DMS 273 treated with DMSO at 0.1 percent for 48 hours (cell line): ENCODE measurements at regions not wholly inside any gene's neighbourhood (a gene's known extent, or its start where the extent isn't known, plus 50 kb on each side); places are given as distances from the start of the nearest gene placed in this dataset.

Experiments
- DNase-seq: peaks from one replicate; lab custom pipeline; 2025; lab: John Stamatoyannopoulos, UW

DNA sequence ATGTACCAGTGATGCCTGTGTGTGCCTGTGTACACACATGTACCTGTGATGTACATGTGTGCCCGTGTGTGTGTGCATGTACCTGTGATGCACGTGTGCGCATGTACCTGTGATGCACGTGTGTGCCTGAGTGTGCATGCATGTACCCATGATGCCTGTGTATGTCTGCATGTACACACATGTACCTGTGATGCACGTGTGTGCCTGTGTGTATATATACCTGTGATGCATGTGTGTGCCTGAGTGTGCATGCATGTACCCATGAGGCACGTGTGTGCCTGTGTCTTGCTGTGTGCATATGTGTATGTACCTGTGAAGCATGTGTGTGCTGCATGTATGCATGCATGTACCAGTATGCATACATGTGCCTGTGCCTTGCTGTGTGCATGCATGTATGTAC lies 419.0 kb downstream of the IRX2 start:
- DNase-seq, result no peak

- DNase-seq, result no peak
These were observed 420.9 kb downstream of the IRX2 start for GRCh38 chr5:2330325-2331130.

DNA sequence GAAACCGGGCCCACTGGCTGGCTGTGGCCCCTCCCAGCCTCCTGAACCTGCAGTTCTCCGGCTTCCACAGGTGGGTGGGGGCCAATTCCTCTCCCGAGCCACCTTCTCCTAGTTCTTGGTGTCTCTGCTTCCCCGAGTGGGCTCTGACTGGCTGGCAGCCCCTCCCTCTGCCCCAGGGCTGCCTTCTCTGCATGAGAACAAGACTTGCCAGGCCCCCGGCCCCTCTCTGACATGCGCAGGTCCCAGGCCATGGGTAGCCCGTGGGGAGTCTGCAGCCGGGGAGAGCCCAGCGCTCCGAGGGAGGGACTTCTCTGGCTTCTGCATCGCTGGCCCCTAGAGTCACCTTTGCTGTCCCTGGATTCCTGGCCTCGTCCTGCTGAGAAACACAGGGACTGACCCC lies 421.7 kb downstream of the IRX2 start:
- DNase-seq, result no peak

DNA sequence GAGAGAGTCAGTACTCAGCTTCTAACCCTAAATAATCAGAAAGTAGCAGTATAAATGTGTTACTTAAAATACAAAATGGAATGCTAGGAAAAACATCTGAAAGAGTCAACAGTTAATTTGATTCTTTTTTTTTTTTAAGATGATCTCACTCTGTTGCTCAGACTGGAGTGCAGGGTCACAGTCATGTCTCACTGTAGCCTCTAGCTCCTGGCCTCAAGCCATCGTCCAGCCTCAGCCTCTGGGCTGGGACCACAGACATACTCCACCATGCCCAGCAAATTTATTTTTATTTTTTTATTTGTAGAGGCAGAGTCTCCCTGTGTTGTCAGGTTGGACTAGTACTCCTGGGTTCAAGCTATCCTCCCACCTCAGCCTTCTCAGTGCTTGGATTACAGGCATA lies 424.9 kb downstream of the IRX2 start:
- no peak for DNase-seq

DNA sequence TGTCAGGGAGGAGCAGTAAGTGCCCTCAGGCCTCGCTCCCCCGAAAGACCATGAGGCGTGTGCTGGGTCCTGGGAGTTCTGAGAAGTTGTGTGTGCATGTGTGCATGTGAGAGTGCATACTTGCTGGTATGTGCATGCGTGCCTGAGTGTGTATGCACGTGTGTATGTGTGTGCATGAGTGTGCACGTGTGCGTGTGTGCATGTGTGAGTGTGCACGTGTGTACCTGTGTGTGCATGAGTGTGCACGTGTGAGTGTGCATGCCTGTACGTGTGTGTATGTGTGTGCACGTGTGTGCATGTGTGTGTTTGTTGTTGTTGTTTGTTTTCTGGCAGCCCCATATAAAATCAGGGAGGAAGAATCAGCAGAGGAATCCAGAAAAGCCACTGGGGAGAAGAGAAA lies 426.7 kb downstream of the IRX2 start:
- DNase-seq, result no peak

- DNase-seq, result no peak
These were observed 430.9 kb downstream of the IRX2 start for GRCh38 chr5:2320611-2321010.

DNA sequence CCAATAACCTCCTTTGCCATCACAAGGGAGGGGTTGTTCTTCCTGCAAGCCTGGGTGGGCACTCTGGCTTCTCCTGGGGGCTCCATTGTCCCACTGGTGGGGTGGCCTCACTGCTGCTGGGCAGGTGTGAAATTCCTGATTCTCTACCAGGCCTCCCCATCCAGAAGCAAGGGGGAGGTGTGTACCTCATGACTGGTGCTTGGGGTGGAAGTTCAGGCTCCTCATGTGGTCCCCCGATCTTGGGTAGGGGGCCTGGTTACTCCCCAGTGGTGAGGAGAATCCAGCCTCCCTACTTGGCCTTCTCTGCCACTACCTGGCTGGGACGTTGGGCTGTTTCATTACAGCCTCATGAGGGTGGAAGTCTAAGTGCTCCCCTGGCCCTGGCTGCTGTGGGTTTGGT lies 433.9 kb downstream of the IRX2 start:
- DNase-seq, result no peak

- no peak for DNase-seq
These were observed 429.1 kb upstream of the IRX4 start for GRCh38 chr5:2311851-2312250.

DNA sequence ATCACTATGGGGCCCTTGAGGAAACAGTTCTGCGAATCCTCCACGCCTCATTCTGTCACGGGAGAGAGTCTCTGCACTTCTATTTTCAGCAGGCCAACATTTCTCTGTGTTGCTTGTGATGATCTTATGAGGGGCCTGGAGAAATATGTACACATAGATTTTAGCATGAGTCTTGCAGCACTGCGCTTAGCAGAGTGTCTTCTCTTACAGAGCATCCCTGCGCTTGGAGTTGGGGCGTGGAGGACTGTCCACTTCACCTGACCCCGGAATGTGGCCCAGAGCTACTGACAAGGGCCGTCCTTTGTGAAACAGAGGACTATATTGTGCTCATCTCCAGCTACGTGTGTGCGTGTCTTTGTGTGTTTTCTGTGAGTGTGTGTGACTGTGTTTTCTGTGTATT lies 428.2 kb upstream of the IRX4 start:
- no peak for DNase-seq

GRCh38 chr5:2307631-2308030 lies 424.9 kb upstream of the IRX4 start:
- DNase-seq, result no peak

DNA sequence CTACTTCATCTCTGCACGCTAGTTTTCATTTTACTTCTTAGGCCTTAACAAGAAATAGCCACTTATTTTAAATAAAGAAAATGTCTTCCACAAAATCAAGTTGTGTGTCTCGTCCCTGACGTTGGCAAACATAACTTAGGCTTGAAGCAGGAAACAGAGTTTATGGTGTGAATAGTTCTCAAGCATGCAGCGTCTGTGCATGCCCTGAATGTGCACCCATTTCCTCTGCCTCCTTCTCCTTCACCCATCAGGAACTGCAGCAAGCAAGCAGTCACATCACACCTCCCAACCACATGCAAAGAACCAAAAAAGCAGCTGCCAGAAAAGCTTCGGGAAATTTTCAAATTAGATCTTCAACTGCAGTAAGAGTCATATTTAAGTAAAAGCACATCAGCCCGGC lies 424.0 kb upstream of the IRX4 start:
- DNase-seq, result no peak

- no peak for DNase-seq
These were observed 420.8 kb upstream of the IRX4 start for GRCh38 chr5:2303431-2304100.

GRCh38 chr5:2302169-2302568 lies 419.4 kb upstream of the IRX4 start:
- no peak for DNase-seq

GRCh38 chr5:2300861-2301574 lies 418.3 kb upstream of the IRX4 start:
- DNase-seq, result no peak

DNA sequence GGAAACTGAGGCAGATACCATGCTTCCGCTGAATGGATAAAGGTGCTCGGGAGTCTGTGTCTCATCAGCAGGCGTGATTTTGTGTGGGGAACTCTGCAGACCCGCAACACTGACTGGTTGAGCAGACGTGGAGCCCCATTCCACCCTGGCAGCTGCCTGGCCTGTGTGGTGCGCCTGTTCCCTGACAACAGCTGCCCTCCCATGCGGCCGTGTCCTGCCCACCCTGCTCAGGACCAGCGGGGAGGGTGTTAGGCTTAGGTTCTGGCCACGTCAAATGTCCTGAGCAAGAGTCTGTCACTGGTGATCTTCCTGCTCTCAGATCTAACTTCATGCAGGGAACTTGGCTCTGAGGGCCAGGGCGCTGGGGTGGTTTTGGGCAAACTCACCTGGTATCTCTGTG lies 417.7 kb upstream of the IRX4 start:
- DNase-seq, result no peak

GRCh38 chr5:2299388-2300220 lies 416.9 kb upstream of the IRX4 start:
- no peak for DNase-seq

DNA sequence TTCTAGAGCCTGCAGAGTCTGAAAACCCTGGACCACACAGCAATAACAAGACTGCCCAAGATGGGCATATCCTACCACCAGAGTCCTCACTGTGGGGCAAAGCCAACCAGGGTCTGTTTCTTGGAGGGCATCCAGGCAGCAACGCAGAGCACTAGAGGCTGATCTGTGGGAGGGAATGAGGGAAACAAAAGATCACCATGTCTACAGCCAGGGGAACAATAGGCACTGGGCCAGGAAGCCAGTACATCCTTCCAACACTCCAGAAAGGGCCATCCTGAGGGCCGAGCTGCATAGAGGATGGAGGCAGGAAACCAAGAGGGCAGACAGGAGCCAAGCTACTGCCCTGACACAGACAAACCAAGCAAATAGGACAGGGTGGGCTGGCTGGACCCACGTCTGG lies 416.1 kb upstream of the IRX4 start:
- no peak for DNase-seq

- no peak for DNase-seq
These were observed 415.3 kb upstream of the IRX4 start for GRCh38 chr5:2297991-2298390.

GRCh38 chr5:2295476-2295875 lies 412.8 kb upstream of the IRX4 start:
- no peak for DNase-seq

GRCh38 chr5:2293906-2294305 lies 411.2 kb upstream of the IRX4 start:
- no peak for DNase-seq

GRCh38 chr5:2291146-2291840 lies 408.6 kb upstream of the IRX4 start:
- no peak for DNase-seq

DNA sequence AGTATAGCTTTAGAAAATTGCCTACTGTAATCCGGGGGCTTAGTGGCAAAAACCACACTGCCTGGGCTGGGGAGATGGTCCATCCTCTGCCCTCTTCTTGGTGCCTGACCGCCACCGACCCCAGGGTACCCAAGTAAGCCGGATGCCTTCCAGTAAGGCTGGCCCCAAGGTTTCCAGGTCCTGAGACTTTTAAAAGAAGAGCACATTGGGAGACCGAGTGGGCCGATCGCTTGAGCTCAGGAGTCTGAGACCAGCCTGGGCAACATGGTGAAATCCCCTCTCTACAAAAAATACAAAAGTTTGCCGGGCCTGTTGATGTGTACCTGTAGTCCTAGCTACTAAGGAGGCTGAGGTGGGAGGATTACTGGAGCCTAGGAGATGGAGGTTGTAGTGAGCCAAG lies 406.7 kb upstream of the IRX4 start:
- DNase-seq, result no peak
